ENCODE measurements at regions not wholly inside any gene's neighbourhood (a gene's known extent, or its start where the extent isn't known, plus 50 kb on each side); places are given as distances from the start of the nearest gene placed in this dataset.

GRCh38 chr2:236849508-236849907 lies 236.2 kb upstream of the COPS8 start:
- intact Hi-C loops (cut with DNase I) = loop anchor here in 1 of 2 donors (2.0 kb wide), 1 partner anchor 33 kb away; no protein-coding TSS in a partner anchor
- DNase-seq (ENCODE audit: low spot score) = no peak

- no peak for DNase-seq (ENCODE audit: low spot score)
- intact Hi-C loops (cut with DNase I) = loop anchor here in 1 of 2 donors (2.0 kb wide), 1 partner anchor 33 kb away; no protein-coding TSS in a partner anchor
These were observed 235.7 kb upstream of the COPS8 start for GRCh38 chr2:236849940-236850339.

DNA sequence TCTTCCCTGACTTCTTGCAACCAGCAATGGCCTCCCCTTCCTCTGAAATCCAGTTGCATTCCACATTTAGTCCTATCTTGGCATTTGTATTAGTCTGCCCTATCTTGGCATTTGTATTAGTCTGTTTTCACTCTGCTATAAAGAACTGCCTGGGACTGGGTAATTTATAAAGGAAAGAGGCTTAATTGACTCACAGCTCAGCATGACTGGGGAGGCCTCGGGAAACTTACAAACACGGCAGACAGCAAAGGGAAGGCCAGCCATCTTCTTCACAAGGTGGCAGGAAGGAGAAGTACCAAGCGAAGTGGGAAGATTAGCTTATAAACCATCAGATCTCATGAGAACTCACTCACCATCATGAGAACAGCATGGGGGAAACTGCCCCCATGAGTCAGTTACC lies 234.5 kb upstream of the COPS8 start:
- intact Hi-C loops (cut with DNase I) = no loop called here
- no peak for DNase-seq (ENCODE audit: low spot score)

DNA sequence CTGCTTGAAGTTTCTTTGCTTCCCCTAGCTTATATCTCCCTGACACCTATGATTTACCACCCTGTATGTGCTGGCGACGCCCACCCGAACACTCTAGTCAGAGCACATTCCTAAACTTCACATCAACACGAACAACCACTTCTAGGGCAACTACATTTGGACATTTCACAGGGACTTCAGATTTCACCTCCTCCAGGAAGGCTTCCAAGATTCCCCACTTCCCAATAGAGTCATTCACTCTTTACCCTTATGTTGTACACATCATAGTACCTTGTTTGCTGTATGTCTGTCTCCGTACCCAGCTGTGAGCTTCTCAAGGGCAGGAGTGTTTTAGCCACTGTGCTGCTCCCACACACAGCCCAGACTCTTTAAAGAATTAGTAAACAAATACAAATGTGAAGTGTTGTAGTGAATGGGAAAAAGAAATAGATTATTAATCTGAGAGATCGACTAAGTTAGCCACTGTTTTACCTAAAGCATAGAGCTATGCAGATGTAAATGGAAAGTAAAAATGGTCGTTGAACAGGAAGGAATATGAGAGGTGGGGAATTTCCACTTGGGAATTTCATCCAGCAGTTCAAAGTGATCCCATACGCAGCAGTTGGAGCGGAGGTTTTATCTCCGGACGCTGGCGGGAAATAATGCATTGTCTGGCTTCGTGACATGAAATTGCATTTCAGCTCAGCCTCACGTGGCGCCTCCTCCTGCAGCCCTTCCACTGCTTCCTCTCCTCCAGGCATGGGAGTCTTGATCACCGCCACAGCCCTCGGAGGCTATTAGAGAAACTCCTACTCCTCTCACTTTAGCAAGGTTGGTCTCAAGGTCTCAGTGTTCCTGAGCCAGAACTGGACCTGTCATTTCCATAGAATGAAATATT lies 233.4 kb upstream of the COPS8 start:
- intact Hi-C loops (cut with DNase I) = no loop called here
- DNase-seq (ENCODE audit: low spot score) = no peak

- no peak for DNase-seq (ENCODE audit: low spot score)
- intact Hi-C loops (cut with DNase I) = no loop called here
These were observed 232.7 kb upstream of the COPS8 start for GRCh38 chr2:236852977-236853374.

GRCh38 chr2:236853585-236854051 lies 232.1 kb upstream of the COPS8 start:
- no peak for DNase-seq (ENCODE audit: low spot score)
- intact Hi-C loops (cut with DNase I) = no loop called here

- no peak for DNase-seq (ENCODE audit: low spot score)
- intact Hi-C loops (cut with DNase I) = no loop called here
These were observed 230.4 kb upstream of the COPS8 start for GRCh38 chr2:236855176-236855865.

GRCh38 chr2:236855866-236856847 lies 229.5 kb upstream of the COPS8 start:
- no peak for DNase-seq (ENCODE audit: low spot score)
- intact Hi-C loops (cut with DNase I) = no loop called here

GRCh38 chr2:236856848-236857235 lies 228.8 kb upstream of the COPS8 start:
- intact Hi-C loops (cut with DNase I) = no loop called here
- DNase-seq (ENCODE audit: low spot score) = no peak

- intact Hi-C loops (cut with DNase I) = no loop called here
- DNase-seq (ENCODE audit: low spot score) = no peak
These were observed 228.4 kb upstream of the COPS8 start for GRCh38 chr2:236857246-236857645.

GRCh38 chr2:236857781-236858180 lies 227.9 kb upstream of the COPS8 start:
- intact Hi-C loops (cut with DNase I) = no loop called here
- DNase-seq (ENCODE audit: low spot score) = no peak

DNA sequence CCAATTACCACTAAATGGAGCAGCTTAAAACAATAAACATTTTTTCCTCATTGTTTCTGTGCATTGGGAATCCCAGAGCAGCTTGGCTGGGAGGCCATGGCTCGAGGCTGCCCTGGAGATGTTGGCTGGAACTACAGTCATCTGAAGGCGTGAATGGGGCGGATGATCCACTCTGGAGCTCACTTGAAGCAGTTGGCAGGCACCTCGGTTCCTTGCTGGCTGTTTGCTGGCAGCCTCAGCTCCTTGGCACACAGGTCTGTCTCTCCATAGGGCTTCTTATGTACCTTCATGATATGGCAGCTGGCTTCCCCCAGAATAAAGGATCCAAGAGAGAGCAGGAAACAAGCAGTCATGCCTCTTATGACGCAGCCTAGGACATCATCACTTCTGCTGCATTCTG lies 227.0 kb upstream of the COPS8 start:
- no peak for DNase-seq (ENCODE audit: low spot score)
- intact Hi-C loops (cut with DNase I) = no loop called here

- no peak for DNase-seq (ENCODE audit: low spot score)
- intact Hi-C loops (cut with DNase I) = no loop called here
These were observed 225.8 kb upstream of the COPS8 start for GRCh38 chr2:236859908-236860307.

DNA sequence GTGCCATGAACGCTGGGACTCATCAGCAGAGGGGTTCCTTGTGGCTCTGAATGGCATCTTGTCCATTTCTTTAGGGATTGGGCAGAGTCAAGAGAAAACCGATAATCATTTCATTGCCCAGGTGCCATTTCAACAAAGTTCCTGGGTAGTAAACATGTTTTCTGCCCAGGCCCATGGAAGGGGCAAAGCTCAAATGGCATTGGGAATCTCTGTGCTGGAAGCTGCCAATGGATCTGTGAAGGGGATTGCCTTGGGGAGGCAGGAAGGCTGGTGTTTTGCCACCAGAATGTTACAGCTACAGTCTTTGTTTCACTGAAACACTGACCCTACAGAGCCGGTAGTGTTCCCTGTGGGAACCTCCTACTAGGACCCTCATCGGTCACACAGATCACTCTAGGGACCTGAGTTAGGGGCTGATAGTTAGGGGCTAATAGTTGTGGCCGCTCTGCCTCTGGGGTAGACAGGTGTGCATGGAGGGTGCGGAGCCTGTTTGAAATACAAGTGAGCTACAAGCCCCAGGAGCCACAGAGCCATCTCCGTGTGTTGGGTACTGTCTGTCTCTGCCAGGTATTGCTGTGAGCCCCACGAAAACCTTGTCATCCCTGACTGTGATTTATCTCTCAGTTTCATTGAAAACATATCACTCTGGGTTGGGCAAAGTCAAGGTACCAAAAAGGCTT lies 224.4 kb upstream of the COPS8 start:
- intact Hi-C loops (cut with DNase I) = no loop called here
- DNase-seq (ENCODE audit: low spot score) = no peak

- no peak for DNase-seq (ENCODE audit: low spot score)
- intact Hi-C loops (cut with DNase I) = no loop called here
These were observed 223.7 kb upstream of the COPS8 start for GRCh38 chr2:236861944-236862343.

DNA sequence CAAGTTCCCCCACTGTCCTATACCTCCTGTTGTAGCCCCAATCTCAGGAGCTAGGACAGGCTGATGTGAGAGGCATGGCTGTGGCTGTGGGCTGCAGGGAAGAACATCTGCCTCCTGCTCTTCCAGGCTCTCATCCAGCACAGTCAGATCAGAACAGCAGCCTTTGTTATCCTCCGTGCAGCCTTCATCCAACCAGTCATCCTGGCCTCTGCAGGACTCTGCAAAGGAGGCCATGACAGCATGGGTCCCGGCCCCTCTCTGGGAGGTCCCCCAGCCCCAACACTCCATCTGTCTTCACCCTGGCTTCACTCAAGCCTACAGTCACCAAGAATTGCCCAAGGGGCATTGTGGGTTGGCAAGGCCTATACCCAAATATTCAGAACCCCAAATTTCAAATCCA lies 223.2 kb upstream of the COPS8 start:
- intact Hi-C loops (cut with DNase I) = no loop called here
- no peak for DNase-seq (ENCODE audit: low spot score)

DNA sequence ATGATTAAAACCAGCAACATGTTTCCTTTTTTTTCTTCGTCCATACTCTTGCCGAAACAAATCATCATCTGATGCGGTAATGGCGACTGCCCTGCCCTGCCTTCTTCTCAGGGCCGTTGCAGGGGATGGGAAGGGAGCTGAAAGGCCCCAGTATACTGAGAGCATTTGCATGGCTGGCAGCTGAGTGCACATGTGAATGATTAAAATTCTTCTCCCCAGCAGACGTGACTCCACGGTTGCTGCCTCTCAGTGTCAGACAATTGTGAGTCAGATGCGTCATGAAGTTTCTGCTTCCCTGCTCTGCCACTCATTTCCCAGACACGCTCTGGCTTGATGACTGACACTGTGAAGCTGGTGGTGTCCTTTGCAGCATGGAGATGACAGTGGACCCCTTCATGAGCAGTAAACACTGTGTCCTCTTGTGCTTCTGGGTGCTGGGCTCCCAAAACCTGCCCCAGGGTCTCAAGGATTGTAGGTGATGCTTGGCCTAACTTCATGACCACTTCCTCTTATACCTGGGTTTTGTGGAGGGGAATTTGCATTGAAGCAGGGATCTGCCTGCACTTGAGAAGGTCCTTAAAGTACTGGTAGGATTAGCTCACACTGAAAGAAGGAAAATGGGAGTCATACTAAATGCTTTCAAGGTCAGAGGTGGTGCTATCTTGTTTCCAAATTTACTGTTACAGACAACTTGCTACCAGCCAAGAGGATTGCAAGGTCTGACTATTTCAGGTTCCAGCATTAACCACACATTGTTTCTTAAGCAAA lies 222.5 kb upstream of the COPS8 start:
- intact Hi-C loops (cut with DNase I) = no loop called here
- no peak for DNase-seq (ENCODE audit: low spot score)

DNA sequence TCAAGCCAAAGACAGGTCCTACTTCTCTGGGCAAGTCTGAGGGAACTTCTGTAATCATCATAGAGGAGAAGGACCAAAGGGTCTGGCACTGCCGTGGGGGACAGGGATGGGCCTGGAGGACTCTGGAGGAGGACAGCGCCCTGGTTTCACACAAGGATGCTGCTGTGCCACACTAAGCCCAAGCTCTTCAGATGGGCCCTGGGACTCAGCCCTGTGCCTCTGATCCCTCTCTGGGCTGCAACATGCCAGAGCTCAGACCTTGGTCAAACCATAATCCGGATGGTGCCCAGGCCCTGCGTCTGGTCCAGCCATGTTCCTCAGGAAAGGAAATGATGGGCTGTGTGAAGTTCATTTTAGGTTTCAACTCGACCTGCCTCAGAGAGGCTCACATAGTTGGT lies 222.0 kb upstream of the COPS8 start:
- no peak for DNase-seq (ENCODE audit: low spot score)
- intact Hi-C loops (cut with DNase I) = no loop called here

Measured in posterior vena cava (tissue), 2 donors.